H1 (cell line): ENCODE measurements at regions not wholly inside any gene's neighbourhood (a gene's known extent, or its start where the extent isn't known, plus 50 kb on each side); places are given as distances from the start of the nearest gene placed in this dataset.
"Not testable (repeated sequence)": the region's sequence is repeated elsewhere in the genome, so short reads cannot be mapped to it uniquely, and the experiment has no call there.

Source experiments
- CTCF ChIA-PET: fragments of 300-600 bp; sonication (Branson Sonifier 250); formaldehyde crosslinking; loops from one replicate; lab custom pipeline; 2021; ENCODE audit not compliant: partially characterized antibody; lab: Charles Lee
- POLR2A ChIA-PET: fragments of 300-600 bp; sonication (Branson Sonifier 250); formaldehyde crosslinking; loops from one replicate; lab custom pipeline; 2021; ENCODE audit warnings: inconsistent platforms; ENCODE audit not compliant: partially characterized antibody; lab: Charles Lee
- DNase-seq, 2 experiments: peaks; one replicate each; pipeline versions ENCODE4 v3.0.0 to v3.0.0-alpha.2; 2010 to 2022; ENCODE audit warnings: low spot score in 2 of 2, low read depth in 1 of 2, mixed read lengths in 1 of 2
- FAIRE-seq: peaks from 2 replicates; lab custom pipeline; 2011; peaks lifted over from hg19 to GRCh38; lab: Jason Lieb, UNC
- H2AFZ ChIP-seq: 2 replicates; pipeline ENCODE4 v1.8.1; 2012; ENCODE audit warnings: low read length, inconsistent platforms
- H2AK5ac ChIP-seq: 2 replicates; pipeline ENCODE4 v1.6.1; 2013; ENCODE audit warnings: low read depth, low read length
- H2BK120ac ChIP-seq: replicated peaks from 2 replicates; pipeline ENCODE3; 2013; ENCODE audit warnings: low read depth, low read length, inconsistent platforms
- H2BK12ac ChIP-seq: 2 replicates; pipeline ENCODE4 v1.6.1; 2013; ENCODE audit warnings: low read depth, low read length
- H2BK15ac ChIP-seq: 2 replicates; pipeline ENCODE4 v1.6.1; 2013; ENCODE audit warnings: low read length
- H2BK20ac ChIP-seq: 2 replicates; pipeline ENCODE4 v1.6.1; 2013; ENCODE audit warnings: low read length
- H2BK5ac ChIP-seq: 2 replicates; pipeline ENCODE4 v1.6.1; 2013; ENCODE audit warnings: low read depth, low read length
- H3K14ac ChIP-seq: 2 replicates; pipeline ENCODE4 v1.6.1; 2013; ENCODE audit warnings: inconsistent platforms; ENCODE audit not compliant: insufficient read length
- H3K18ac ChIP-seq: 2 replicates; pipeline ENCODE4 v1.6.1; 2013; ENCODE audit warnings: low read length; ENCODE audit errors: extremely low read depth
- H3K23ac ChIP-seq: 2 replicates; pipeline ENCODE4 v1.6.1; 2013; ENCODE audit warnings: inconsistent platforms; ENCODE audit not compliant: insufficient read length
- H3K23me2 ChIP-seq: 2 replicates; pipeline ENCODE4 v1.6.1; 2013; ENCODE audit warnings: low read depth, low read length
- H3K27ac ChIP-seq: 2 replicates; pipeline ENCODE4 v1.6.1; 2011; ENCODE audit warnings: low read depth, low read length, inconsistent platforms
- H3K27me3 ChIP-seq, 4 experiments: replicated peaks in 1 of 4; 1 replicate in 1 of 4; 2 replicates in 3 of 4; pipeline versions ENCODE4 v1.6.1 to v1.8.1; 2011 to 2013; ENCODE audit warnings: low read length in 3 of 4, mild to moderate bottlenecking in 3 of 4, inconsistent platforms in 2 of 4, mixed read lengths in 2 of 4, moderate library complexity in 1 of 4; ENCODE audit not compliant: control insufficient read depth in 3 of 4, insufficient read depth in 3 of 4; ENCODE audit errors: extremely low read depth in 1 of 4
- H3K36me3 ChIP-seq, 4 experiments: 2 replicates each; pipeline versions ENCODE4 v1.6.1 to v1.8.1; 2011 to 2013; ENCODE audit warnings: mild to moderate bottlenecking in 4 of 4, low read length in 3 of 4, moderate library complexity in 2 of 4, control low read depth in 1 of 4, inconsistent platforms in 1 of 4; ENCODE audit not compliant: insufficient read depth in 4 of 4, control insufficient read depth in 2 of 4
- H3K4ac ChIP-seq: replicated peaks from 2 replicates; pipeline ENCODE3; 2013; ENCODE audit warnings: low read length, low read depth, mixed read lengths, inconsistent platforms; ENCODE audit not compliant: insufficient read length
- H3K4me1 ChIP-seq, 4 experiments: replicated peaks in 1 of 4; 1 replicate in 1 of 4; 2 replicates in 3 of 4; pipeline versions ENCODE4 v1.6.1 to v1.8.1; 2011 to 2013; ENCODE audit warnings: low read length in 3 of 4, inconsistent platforms in 2 of 4, mixed read lengths in 1 of 4; ENCODE audit not compliant: insufficient read depth in 4 of 4, control insufficient read depth in 3 of 4
- H3K4me2 ChIP-seq, 2 experiments: 2 replicates each; pipeline versions ENCODE4 v1.6.1 to v1.8.1; 2011 to 2013; ENCODE audit warnings: low read depth in 2 of 2, low read length in 2 of 2, control low read depth in 1 of 2, inconsistent platforms in 1 of 2, mild to moderate bottlenecking in 1 of 2; ENCODE audit not compliant: insufficient read depth in 1 of 2
- H3K4me3 ChIP-seq, 4 experiments: fragments of 200-600, 300-600 bp in 1 of 4; sonication (generic), shearing (Covaris generic), sonication (Bioruptor Twin) in 1 of 4; 2 replicates each; pipeline versions ENCODE4 v1.5.1 to v1.8.1; 2011 to 2016; ENCODE audit warnings: low read length in 4 of 4, low read depth in 3 of 4, control low read depth in 2 of 4, inconsistent platforms in 2 of 4, mild to moderate bottlenecking in 2 of 4, mixed read lengths in 1 of 4, moderate library complexity in 1 of 4; ENCODE audit not compliant: insufficient read depth in 2 of 4; ENCODE audit errors: extremely low read depth in 1 of 4
- H3K56ac ChIP-seq: replicated peaks from 2 replicates; pipeline ENCODE3; 2013; ENCODE audit warnings: low read depth, mild to moderate bottlenecking, mixed read lengths, low read length, inconsistent platforms; ENCODE audit not compliant: insufficient read length
- H3K79me1 ChIP-seq: 2 replicates; pipeline ENCODE4 v1.6.1; 2013; ENCODE audit warnings: low read depth, low read length, control low read depth
- H3K79me2 ChIP-seq, 2 experiments: 2 replicates each; pipeline versions ENCODE4 v1.6.1 to v1.8.1; 2012 to 2013; ENCODE audit warnings: low read length in 2 of 2, mild to moderate bottlenecking in 2 of 2, inconsistent platforms in 1 of 2; ENCODE audit not compliant: insufficient read depth in 2 of 2, control insufficient read depth in 1 of 2
- H3K9ac ChIP-seq, 4 experiments: replicated peaks in 1 of 4; 1 replicate in 1 of 4; 2 replicates in 3 of 4; pipeline versions ENCODE4 v1.6.1 to v1.8.1; 2011 to 2013; ENCODE audit warnings: low read depth in 3 of 4, low read length in 3 of 4, control low read depth in 2 of 4, mild to moderate bottlenecking in 2 of 4, moderate library complexity in 2 of 4, inconsistent platforms in 1 of 4; ENCODE audit errors: extremely low read depth in 1 of 4
- H3K9me3 ChIP-seq, 2 experiments: 2 replicates each; pipeline versions ENCODE4 v1.6.1 to v1.8.1; 2012 to 2013; ENCODE audit warnings: mild to moderate bottlenecking in 2 of 2, moderate library complexity in 2 of 2, control low read depth in 1 of 2, inconsistent platforms in 1 of 2, low read depth in 1 of 2, low read length in 1 of 2, mixed read lengths in 1 of 2; ENCODE audit not compliant: insufficient read depth in 2 of 2
- H4K20me1 ChIP-seq, 2 experiments: replicated peaks in 1 of 2; 2 replicates each; pipeline versions ENCODE3 to v1.8.1; 2011 to 2013; ENCODE audit warnings: inconsistent platforms in 2 of 2, low read length in 2 of 2, mild to moderate bottlenecking in 1 of 2; ENCODE audit not compliant: insufficient read depth in 2 of 2, control insufficient read depth in 1 of 2
- H4K5ac ChIP-seq: 2 replicates; pipeline ENCODE4 v1.6.1; 2013; ENCODE audit warnings: low read length, low read depth, mixed read lengths, inconsistent platforms; ENCODE audit not compliant: insufficient read length
- H4K8ac ChIP-seq: 2 replicates; pipeline ENCODE4 v1.8.0; 2013; ENCODE audit warnings: mild to moderate bottlenecking, moderate library complexity, low read length, inconsistent platforms; ENCODE audit not compliant: insufficient read depth; ENCODE audit errors: extremely low read depth
- H4K91ac ChIP-seq: replicated peaks from 2 replicates; pipeline ENCODE3; 2013; ENCODE audit warnings: low read length, mixed read lengths, inconsistent platforms; ENCODE audit not compliant: insufficient read length
- ASH2L ChIP-seq: fragments of 200-600, 300-600 bp; sonication (generic); IDR thresholded peaks from one replicate; pipeline ENCODE4 v1.7.1; 2017; ENCODE audit warnings: low read length
- BACH1 ChIP-seq: IDR thresholded peaks from 2 replicates; pipeline ENCODE4 v1.6.1; 2012; ENCODE audit warnings: low read length, improper control_type of control experiment
- BCL11A ChIP-seq, 2 experiments: IDR thresholded peaks; one replicate each; pipeline ENCODE4 v1.6.1; 2011; ENCODE audit warnings: low read depth in 2 of 2, low read length in 2 of 2, mild to moderate bottlenecking in 2 of 2
- E2F6 ChIP-seq: IDR thresholded peaks from 2 replicates; pipeline ENCODE4 v1.6.1; 2012; ENCODE audit warnings: inconsistent platforms
- HDAC2 ChIP-seq, 2 experiments: fragments of 300-600 bp in 1 of 2; sonication (generic) in 1 of 2; IDR thresholded peaks; 2 replicates each; pipeline ENCODE4 v1.6.1; 2011 to 2012; ENCODE audit warnings: low read depth in 2 of 2, low read length in 2 of 2, mild to moderate bottlenecking in 2 of 2, moderate library complexity in 2 of 2, borderline replicate concordance in 1 of 2, inconsistent platforms in 1 of 2
- YY1 ChIP-seq: IDR thresholded peaks from 2 replicates; pipeline ENCODE4 v1.6.1; 2011; ENCODE audit warnings: low read depth, mild to moderate bottlenecking, low read length
- WGBS, 2 experiments: shearing (Covaris generic) in 1 of 2; methylation state at CpG; one replicate each; pipeline versions ENCODE4 v1.1.6 to v1.1.7; 2013 to 2015; ENCODE audit warnings: low lambda C conversion rate in 2 of 2, mixed read lengths in 2 of 2, inconsistent platforms in 1 of 2, low coverage in 1 of 2, missing lambda C conversion rate in 1 of 2; ENCODE audit not compliant: insufficient replicate concordance in 2 of 2, insufficient coverage in 1 of 2, insufficient read length in 1 of 2; ENCODE audit errors: extremely low coverage in 1 of 2, missing lambda C conversion rate in 1 of 2; 5-methylcytosine and 5-hydroxymethylcytosine counted together

- TF ChIP-seq ASH2L = no peak
- TF ChIP-seq YY1 = no peak
- TF ChIP-seq E2F6 = no peak
- no peak for TF ChIP-seq HDAC2 (IDR thresholded peaks at IDR 0.05; ENCODE audit: borderline replicate concordance in 1 of 2, low read depth in 2 of 2, low read length in 2 of 2)
- no peak for TF ChIP-seq BACH1
- no peak for TF ChIP-seq BCL11A (IDR thresholded peaks at IDR 0.05; ENCODE audit: low read depth in 2 of 2, low read length in 2 of 2)
- TF ChIP-seq, all 59 proteins: peak for 0
These were observed 126.5 kb upstream of the MITF start (continued) for GRCh38 chr3:69612791-69613190.

DNA sequence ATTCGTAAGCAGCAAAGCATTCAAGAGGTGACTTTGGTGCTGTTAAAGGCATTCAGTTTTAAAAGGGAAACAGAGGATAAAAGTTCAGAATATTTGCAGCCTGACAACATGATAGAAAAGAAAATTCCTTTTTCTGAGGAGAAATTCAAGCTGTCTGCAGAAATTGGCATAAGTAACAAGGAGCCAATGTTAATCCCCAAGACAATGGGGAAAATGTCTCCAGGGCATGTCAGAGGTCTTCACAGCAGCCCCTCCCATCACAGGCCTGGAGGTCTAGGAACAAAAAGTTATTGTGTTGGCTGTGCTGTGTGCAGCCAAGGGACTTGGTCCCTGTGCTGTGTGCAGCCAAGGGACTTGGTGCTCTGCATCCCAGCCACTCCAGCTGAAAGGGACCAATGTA is 129.7 kb upstream of the MITF start:
- H2BK12ac ChIP-seq, POLR2A ChIA-PET, H3K36me3 ChIP-seq, H3K23ac ChIP-seq, H2BK120ac ChIP-seq, H3K4me3 ChIP-seq, H2AK5ac ChIP-seq, H2BK5ac ChIP-seq, H4K5ac ChIP-seq, H2BK20ac ChIP-seq, H2AFZ ChIP-seq, H2BK15ac ChIP-seq, H3K79me1 ChIP-seq, H3K4ac ChIP-seq, H3K56ac ChIP-seq, H4K20me1 ChIP-seq, H3K18ac ChIP-seq, H3K9ac ChIP-seq, H3K27ac ChIP-seq, FAIRE-seq, H3K4me1 ChIP-seq, H3K23me2 ChIP-seq, H3K14ac ChIP-seq, H3K27me3 ChIP-seq, H3K79me2 ChIP-seq, H4K8ac ChIP-seq, H4K91ac ChIP-seq, DNase-seq, CTCF ChIA-PET, H3K9me3 ChIP-seq, H3K4me2 ChIP-seq: not testable (repeated sequence)
- 88% methylated on average over 1 of the region's 1 CpG; no CpG with 5 or more reads in 1 of the 2 experiments for WGBS, 2 experiments
